Smooth muscle cell (in vitro differentiated cells): ENCODE measurements at regions not wholly inside any gene's neighbourhood (a gene's known extent, or its start where the extent isn't known, plus 50 kb on each side); places are given as distances from the start of the nearest gene placed in this dataset.

Experiments
- DNase-seq: peaks from one replicate; lab custom pipeline; 2025; ENCODE audit not compliant: unreplicated experiment; lab: John Stamatoyannopoulos, UW
- H2AFZ ChIP-seq: fragments of 200-600 bp; sonication (generic); 2 replicates; pipeline ENCODE4 v1.6.0; 2016; ENCODE audit warnings: antibody characterized with exemption, low read depth, mild to moderate bottlenecking
- H3F3A ChIP-seq: fragments of 200-600 bp; sonication (generic); 2 replicates; pipeline ENCODE4 v1.6.0; 2017; ENCODE audit warnings: antibody characterized with exemption, low read depth
- H3K27ac ChIP-seq: fragments of 200-600 bp; sonication (generic); 2 replicates; pipeline ENCODE4 v1.5.1; 2016; ENCODE audit warnings: low read depth, mild to moderate bottlenecking
- H3K27me3 ChIP-seq: fragments of 200-600 bp; sonication (generic); 2 replicates; pipeline ENCODE4 v1.6.1; 2016; ENCODE audit warnings: low read depth, mild to moderate bottlenecking
- H3K36me3 ChIP-seq: fragments of 200-600 bp; sonication (generic); 2 replicates; pipeline ENCODE4 v1.5.1; 2016; ENCODE audit warnings: low read depth
- H3K4me1 ChIP-seq: fragments of 200-600 bp; sonication (generic); 2 replicates; pipeline ENCODE4 v1.5.1; 2016; ENCODE audit warnings: low read depth
- H3K4me2 ChIP-seq: fragments of 200-600 bp; sonication (generic); 2 replicates; pipeline ENCODE4 v1.6.0; 2016; ENCODE audit warnings: mild to moderate bottlenecking
- H3K4me3 ChIP-seq: fragments of 200-600 bp; sonication (generic); 2 replicates; pipeline ENCODE4 v1.5.1; 2016; ENCODE audit warnings: mild to moderate bottlenecking
- H3K79me2 ChIP-seq: fragments of 200-600 bp; sonication (generic); 2 replicates; pipeline ENCODE4 v1.6.0; 2016; ENCODE audit warnings: low read depth, mild to moderate bottlenecking
- H3K9ac ChIP-seq: fragments of 200-600 bp; sonication (generic); 2 replicates; pipeline ENCODE4 v1.6.0; 2016; ENCODE audit warnings: low read depth
- H3K9me3 ChIP-seq: fragments of 200-600 bp; sonication (generic); replicated peaks from 2 replicates; pipeline ENCODE4 v1.5.1; 2016; ENCODE audit warnings: low read depth
- H4K20me1 ChIP-seq: fragments of 200-600 bp; sonication (generic); 2 replicates; pipeline ENCODE4 v1.6.0; 2016; ENCODE audit warnings: low read depth
- WGBS: methylation state at CpG from one replicate; pipeline ENCODE4 v1.1.7; 2016; ENCODE audit warnings: low lambda C conversion rate; 5-methylcytosine and 5-hydroxymethylcytosine counted together
- TF ChIP-seq, protein P1 (sequence below): fragments of 200-600 bp; sonication (generic); IDR thresholded peaks from 2 replicates; pipeline ENCODE4 v1.5.1; 2017; ENCODE audit warnings: borderline replicate concordance, mild to moderate bottlenecking, antibody characterized with exemption; ENCODE audit not compliant: insufficient read depth, poor library complexity, severe bottlenecking

DNA sequence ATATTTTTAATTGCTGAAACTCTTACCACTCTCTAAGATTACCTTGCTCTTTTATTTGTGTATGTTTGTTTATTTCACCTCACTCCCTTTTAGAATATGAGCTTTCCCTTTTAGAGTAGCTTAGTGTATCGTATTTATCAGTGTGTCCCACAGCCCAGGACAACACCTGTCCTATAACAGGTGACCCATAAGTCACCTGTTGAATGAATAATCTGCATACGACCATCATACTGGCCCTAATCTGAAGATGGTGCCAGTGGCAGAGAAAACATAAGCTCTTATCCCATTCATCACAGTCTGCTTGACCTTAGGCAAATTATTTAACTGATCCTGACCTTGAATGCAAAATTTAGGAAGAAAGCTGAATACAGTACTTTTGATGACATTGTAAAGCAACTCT lies 254.6 kb upstream of the NR2F2 start:
- 83% methylated on average over 2 of the region's 2 CpGs for WGBS
- Histone ChIP-seq H3K4me3 (no peak overlapping the region), H3K9me3 (no peaks in the 10 kb centered on the region), H3F3A (no peaks in the 10 kb centered on the region), H3K36me3 (no peaks in the 10 kb centered on the region), H3K27ac (no peak overlapping the region), H4K20me1 (no peaks in the 10 kb centered on the region), H3K4me1 (no peaks in the 10 kb centered on the region), H3K9ac (no peak overlapping the region), H3K27me3 (peaks cover 14% of the 10 kb centered on the region), H2AFZ (no peak overlapping the region), H3K4me2 (no peak overlapping the region), H3K79me2 (no peaks in the 10 kb centered on the region)
- DNase-seq, result no peak
- TF ChIP-seq, protein P1, sequence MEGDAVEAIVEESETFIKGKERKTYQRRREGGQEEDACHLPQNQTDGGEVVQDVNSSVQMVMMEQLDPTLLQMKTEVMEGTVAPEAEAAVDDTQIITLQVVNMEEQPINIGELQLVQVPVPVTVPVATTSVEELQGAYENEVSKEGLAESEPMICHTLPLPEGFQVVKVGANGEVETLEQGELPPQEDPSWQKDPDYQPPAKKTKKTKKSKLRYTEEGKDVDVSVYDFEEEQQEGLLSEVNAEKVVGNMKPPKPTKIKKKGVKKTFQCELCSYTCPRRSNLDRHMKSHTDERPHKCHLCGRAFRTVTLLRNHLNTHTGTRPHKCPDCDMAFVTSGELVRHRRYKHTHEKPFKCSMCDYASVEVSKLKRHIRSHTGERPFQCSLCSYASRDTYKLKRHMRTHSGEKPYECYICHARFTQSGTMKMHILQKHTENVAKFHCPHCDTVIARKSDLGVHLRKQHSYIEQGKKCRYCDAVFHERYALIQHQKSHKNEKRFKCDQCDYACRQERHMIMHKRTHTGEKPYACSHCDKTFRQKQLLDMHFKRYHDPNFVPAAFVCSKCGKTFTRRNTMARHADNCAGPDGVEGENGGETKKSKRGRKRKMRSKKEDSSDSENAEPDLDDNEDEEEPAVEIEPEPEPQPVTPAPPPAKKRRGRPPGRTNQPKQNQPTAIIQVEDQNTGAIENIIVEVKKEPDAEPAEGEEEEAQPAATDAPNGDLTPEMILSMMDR, result no peak

GRCh38 chr15:96076350-96076749 lies 254.2 kb upstream of the NR2F2 start:
- H3K9me3 ChIP-seq, result no peaks in the 10 kb centered on the region
- no peaks in the 10 kb centered on the region for H3F3A ChIP-seq
- no peak overlapping the region for H3K9ac ChIP-seq
- no peaks in the 10 kb centered on the region for H3K36me3 ChIP-seq
- peaks cover 14% of the 10 kb centered on the region for H3K27me3 ChIP-seq
- no peak overlapping the region for H3K4me3 ChIP-seq
- no peaks in the 10 kb centered on the region for H3K4me1 ChIP-seq
- WGBS, result 72% methylated on average over 6 of the region's 6 CpGs
- H3K79me2 ChIP-seq, result no peaks in the 10 kb centered on the region
- H3K4me2 ChIP-seq, result no peak overlapping the region
- H3K27ac ChIP-seq, result no peak overlapping the region
- TF ChIP-seq, protein P1, result no peak
- H4K20me1 ChIP-seq, result no peaks in the 10 kb centered on the region
- DNase-seq, result no peak
- H2AFZ ChIP-seq, result no peak overlapping the region

GRCh38 chr15:96079041-96079440 lies 251.5 kb upstream of the NR2F2 start:
- 87% methylated on average over 4 of the region's 4 CpGs for WGBS
- TF ChIP-seq, protein P1, result no peak
- Histone ChIP-seq H3K4me2 (no peak overlapping the region), H4K20me1 (no peaks in the 10 kb centered on the region), H3K36me3 (no peaks in the 10 kb centered on the region), H3K79me2 (no peaks in the 10 kb centered on the region), H3K4me1 (no peaks in the 10 kb centered on the region), H3K27me3 (peaks cover 18% of the 10 kb centered on the region), H3K4me3 (no peak overlapping the region), H2AFZ (no peak overlapping the region), H3K27ac (no peak overlapping the region), H3K9me3 (no peaks in the 10 kb centered on the region), H3K9ac (no peak overlapping the region), H3F3A (no peaks in the 10 kb centered on the region)
- DNase-seq, result no peak

DNA sequence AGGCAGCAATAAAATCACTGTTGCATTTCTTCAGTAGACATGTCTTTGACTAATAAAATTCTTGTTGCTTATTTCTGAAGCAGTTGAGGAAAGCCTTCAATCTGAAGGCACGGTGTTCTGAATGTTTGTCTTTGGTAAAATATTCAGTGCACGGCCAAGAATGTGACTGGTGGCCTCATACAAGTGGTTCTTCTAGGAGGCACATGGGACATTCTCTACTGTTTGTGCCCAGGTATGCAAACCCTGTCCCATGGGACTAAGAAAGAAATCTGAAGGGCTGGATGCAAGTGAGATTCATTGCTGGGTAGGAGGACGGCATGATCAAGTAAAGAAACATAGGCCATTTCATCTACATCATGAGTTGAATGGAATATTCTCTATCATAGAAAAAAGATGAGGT lies 250.6 kb upstream of the NR2F2 start:
- 92% methylated on average over 3 of the region's 3 CpGs for WGBS

More for the DNA sequence above, 250.6 kb upstream of the NR2F2 start:
- no peaks in the 10 kb centered on the region for H4K20me1 ChIP-seq
- no peaks in the 10 kb centered on the region for H3K79me2 ChIP-seq
- no peaks in the 10 kb centered on the region for H3F3A ChIP-seq
- no peak overlapping the region for H2AFZ ChIP-seq
- no peak overlapping the region for H3K27ac ChIP-seq
- no peaks in the 10 kb centered on the region for H3K36me3 ChIP-seq
- H3K9me3 ChIP-seq, result no peaks in the 10 kb centered on the region
- TF ChIP-seq, protein P1, result no peak
- H3K27me3 ChIP-seq, result peaks cover 18% of the 10 kb centered on the region
- DNase-seq, result no peak
- no peak overlapping the region for H3K4me3 ChIP-seq
- H3K4me1 ChIP-seq, result no peaks in the 10 kb centered on the region
- no peak overlapping the region for H3K4me2 ChIP-seq
- no peak overlapping the region for H3K9ac ChIP-seq
